Stimulated activated naive CD8-positive, alpha-beta T cell treated with anti-CD3 and anti-CD28 coated beads, Interleukin-15, amount 100 ng/mL, for 72 hours (primary cell): ENCODE measurements at regions not wholly inside any gene's neighbourhood (a gene's known extent, or its start where the extent isn't known, plus 50 kb on each side); places are given as distances from the start of the nearest gene placed in this dataset.
A peak's percentile ranks its signal among the peaks of the same experiment; 100 is the strongest.
"Not testable (repeated sequence)": the region's sequence is repeated elsewhere in the genome, so short reads cannot be mapped to it uniquely, and the experiment has no call there.

Source experiments
- ATAC-seq: fragments of 150-1000 bp; cut with Tn5 transposase; 2 replicates; pipeline ENCODE4 v1.10.0; 2021; ENCODE audit warnings: mild to moderate bottlenecking, moderate library complexity
- DNase-seq, 2 donors: peaks; one replicate each; pipeline ENCODE4 v3.0.0; 2021 to 2022
- H3K27ac Mint-ChIP-seq, 2 donors: one replicate each; pipeline ENCODE4 v1.8.0; 2022; ENCODE audit warnings: mild to moderate bottlenecking in 2 of 2, mixed read lengths in 2 of 2, moderate library complexity in 2 of 2
- H3K27me3 Mint-ChIP-seq: one replicate; pipeline ENCODE4 v1.8.0; 2022; ENCODE audit warnings: mixed read lengths
- H3K4me1 Mint-ChIP-seq: one replicate; pipeline ENCODE4 v1.8.0; 2022; ENCODE audit warnings: mild to moderate bottlenecking, mixed read lengths
- H3K4me3 Mint-ChIP-seq, 2 donors: one replicate each; pipeline ENCODE4 v1.8.0; 2022; ENCODE audit warnings: mild to moderate bottlenecking in 2 of 2, mixed read lengths in 2 of 2, moderate library complexity in 1 of 2
- H3K9me3 Mint-ChIP-seq, 2 donors: one replicate each; pipeline ENCODE4 v1.8.0; 2022; ENCODE audit warnings: mixed read lengths in 2 of 2

DNA sequence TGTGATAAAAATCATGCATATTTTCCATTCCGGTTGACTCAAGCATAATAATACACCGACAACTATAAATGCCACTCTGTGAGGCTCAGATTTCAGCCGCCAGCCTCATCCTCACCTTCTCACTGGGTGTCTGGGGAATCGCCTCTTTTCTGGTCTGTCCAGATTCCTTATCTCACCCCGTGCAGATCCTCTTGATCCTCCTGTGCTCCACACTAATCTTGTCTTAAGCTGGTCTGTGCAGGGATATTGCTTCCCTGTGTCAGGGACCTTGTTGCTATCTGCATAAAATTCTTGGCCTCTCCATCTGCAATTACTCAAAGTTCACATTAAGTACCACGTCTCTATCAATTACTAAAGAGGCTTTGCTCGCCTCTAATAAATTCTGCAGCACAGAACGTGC lies 116.6 kb upstream of the SPACA7 start:
- no peak for ATAC-seq
- DNase-seq = no peak
- Mint-ChIP-seq H3K27me3 (peaks cover 12% of the 10 kb centered on the region), H3K9me3 (peaks cover 0 to 16% of the 10 kb centered on the region in 2 donors), H3K27ac (no peak overlapping the region), H3K4me3 (no peak overlapping the region), H3K4me1 (no peaks in the 10 kb centered on the region)

DNA sequence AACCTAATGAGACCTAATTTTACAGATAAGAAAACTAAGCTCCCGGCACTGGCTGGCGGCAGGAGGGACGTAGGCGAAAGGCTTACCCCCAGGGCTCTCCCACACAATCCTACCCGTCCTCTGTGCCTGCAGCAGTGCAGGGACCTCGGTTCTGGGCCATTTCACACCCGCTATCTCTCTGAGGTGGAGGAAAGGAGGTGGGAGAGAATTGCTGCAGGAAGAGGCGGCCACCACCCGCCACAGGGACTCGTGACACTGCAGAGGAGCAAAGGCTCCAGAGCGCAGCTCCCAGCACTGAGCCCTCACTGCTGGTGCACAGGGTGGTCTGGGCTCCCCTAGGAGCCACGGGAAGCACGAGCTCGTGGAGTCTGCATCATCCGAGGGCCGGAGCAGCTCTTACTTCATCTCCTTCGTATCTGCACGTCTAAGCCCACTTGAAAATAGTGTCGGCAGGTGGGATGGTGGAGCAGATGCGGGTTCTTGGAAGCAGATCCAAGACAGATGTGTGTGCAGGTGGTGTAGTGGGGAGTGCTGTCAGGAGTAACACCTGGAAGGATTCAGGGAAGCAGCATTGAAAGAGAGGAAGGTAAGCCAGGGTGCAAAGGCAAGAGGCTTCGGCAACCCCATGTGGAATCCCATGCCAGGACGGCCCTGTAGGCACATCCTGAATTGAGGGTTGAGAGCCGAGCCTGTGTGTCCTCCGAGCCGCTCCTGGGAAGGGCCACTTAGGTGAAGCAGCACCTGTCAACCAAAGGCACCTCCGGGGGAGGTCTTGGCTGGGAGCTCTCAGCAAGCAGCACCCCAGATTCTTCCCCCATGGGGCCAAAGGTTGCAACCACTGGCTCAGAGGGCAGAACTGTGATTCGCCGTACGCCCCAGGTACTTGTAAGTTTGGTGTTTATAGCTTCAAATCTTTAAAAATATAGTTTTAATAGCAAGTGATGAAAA lies 115.8 kb upstream of the SPACA7 start:
- ATAC-seq (no peak), DNase-seq (no peak)
- Mint-ChIP-seq H3K4me3 (no peak overlapping the region), H3K9me3 (peaks cover 0 to 8% of the 10 kb centered on the region in 2 donors), H3K4me1 (no peaks in the 10 kb centered on the region), H3K27ac (no peak overlapping the region), H3K27me3 (peaks cover 5% of the 10 kb centered on the region)

- Mint-ChIP-seq H3K4me3 (no peak overlapping the region), H3K27ac (no peak overlapping the region), H3K9me3 (peaks cover 0 to 5% of the 10 kb centered on the region in 2 donors), H3K27me3 (peaks cover 16% of the 10 kb centered on the region), H3K4me1 (no peaks in the 10 kb centered on the region)
- no peak for ATAC-seq
- DNase-seq = no peak
Observed at GRCh38 chr13:112261924-112262323, 114.2 kb upstream of the SPACA7 start.

DNA sequence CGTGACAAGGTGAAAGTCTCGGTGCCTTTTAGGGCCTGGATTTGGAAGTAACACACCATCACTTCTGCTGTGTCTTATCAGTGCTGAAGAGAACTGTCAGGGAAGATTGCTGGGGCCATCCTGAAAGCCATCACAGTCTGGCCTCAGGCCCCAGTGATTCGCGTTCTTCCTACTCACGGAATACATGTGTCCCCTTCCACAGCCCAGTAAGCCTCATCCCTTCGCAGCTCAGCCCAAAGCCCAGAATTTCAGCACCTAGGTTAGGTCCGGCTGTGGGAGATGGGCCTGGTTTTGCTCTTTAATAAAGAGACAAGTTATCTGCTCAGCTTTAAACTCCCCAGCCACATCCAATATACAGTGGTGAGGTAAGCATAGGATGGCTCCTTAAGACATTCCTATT lies 113.0 kb upstream of the SPACA7 start:
- DNase-seq (no peak), ATAC-seq (no peak)
- H3K27me3 Mint-ChIP-seq = peaks cover 16% of the 10 kb centered on the region
- H3K9me3 Mint-ChIP-seq = peaks cover 0 to 5% of the 10 kb centered on the region in 2 donors
- H3K4me1 Mint-ChIP-seq = no peaks in the 10 kb centered on the region
- H3K27ac Mint-ChIP-seq = no peak overlapping the region
- no peak overlapping the region for H3K4me3 Mint-ChIP-seq

GRCh38 chr13:112267660-112268059 lies 108.5 kb upstream of the SPACA7 start:
- no peak overlapping the region for H3K27ac Mint-ChIP-seq
- H3K4me3 Mint-ChIP-seq = no peak overlapping the region
- peaks cover 27% of the 10 kb centered on the region for H3K27me3 Mint-ChIP-seq
- no peaks in the 10 kb centered on the region for H3K9me3 Mint-ChIP-seq
- H3K4me1 Mint-ChIP-seq = no peaks in the 10 kb centered on the region
- ATAC-seq (no peak), DNase-seq (no peak)

GRCh38 chr13:112270951-112271350 lies 105.2 kb upstream of the SPACA7 start:
- DNase-seq = no peak
- no peak overlapping the region for H3K27ac Mint-ChIP-seq

DNA sequence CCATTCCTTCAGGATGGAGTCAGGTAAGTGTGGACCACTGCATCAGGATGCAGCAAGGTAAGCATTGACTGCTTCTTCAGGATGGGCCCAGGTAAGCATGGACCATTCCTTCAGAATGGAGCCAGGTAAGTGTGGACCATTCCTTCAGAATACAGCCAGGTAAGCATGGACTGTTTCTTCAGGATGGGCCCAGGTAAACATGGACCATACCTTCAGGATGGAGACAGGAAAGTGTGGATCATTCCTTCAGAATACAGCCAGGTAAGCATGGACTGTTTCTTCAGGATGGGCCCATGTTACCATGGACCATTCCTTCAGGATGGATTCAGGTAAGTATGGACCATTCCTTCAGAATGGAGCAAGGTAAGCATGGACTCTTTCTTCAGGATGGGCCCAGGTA lies 89.4 kb upstream of the SPACA7 start:
- not testable (repeated sequence) for H3K9me3 Mint-ChIP-seq, H3K27me3 Mint-ChIP-seq, H3K4me3 Mint-ChIP-seq, H3K4me1 Mint-ChIP-seq, DNase-seq, ATAC-seq, H3K27ac Mint-ChIP-seq

More at GRCh38 chr13:112270951-112271350, 105.2 kb upstream of the SPACA7 start:
- no peak overlapping the region for H3K4me3 Mint-ChIP-seq
- no peak for ATAC-seq
- H3K4me1 Mint-ChIP-seq = no peaks in the 10 kb centered on the region
- peaks cover 25% of the 10 kb centered on the region for H3K27me3 Mint-ChIP-seq
- H3K9me3 Mint-ChIP-seq = no peaks in the 10 kb centered on the region

GRCh38 chr13:112320303-112320702 lies 55.9 kb upstream of the SPACA7 start:
- DNase-seq (no peak), ATAC-seq (no peak)
- Mint-ChIP-seq H3K27me3 (peaks cover 13% of the 10 kb centered on the region), H3K9me3 (no peaks in the 10 kb centered on the region), H3K4me1 (no peaks in the 10 kb centered on the region), H3K4me3 (no peak overlapping the region), H3K27ac (no peak overlapping the region)

DNA sequence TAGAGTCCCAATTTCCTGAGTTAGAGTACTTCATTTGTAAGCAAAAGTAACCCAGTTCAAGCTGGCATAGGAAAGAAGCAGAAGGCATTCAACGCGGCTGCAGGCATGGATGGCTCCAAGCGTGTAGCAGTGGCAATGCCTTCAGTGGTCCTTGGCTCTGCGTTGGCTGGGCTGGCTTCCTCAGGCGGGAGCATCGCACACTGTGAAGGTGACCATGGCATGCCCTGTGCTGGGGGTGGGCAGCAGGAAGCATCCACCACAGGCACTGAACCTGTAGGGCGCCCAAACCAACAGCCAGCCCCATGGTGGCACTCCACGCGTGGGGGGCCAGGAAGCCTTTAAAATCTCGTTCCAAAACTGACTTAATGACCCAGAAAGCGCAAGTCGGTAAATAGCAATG lies 53.6 kb upstream of the SPACA7 start:
- Mint-ChIP-seq H3K4me3 (no peak overlapping the region), H3K9me3 (no peaks in the 10 kb centered on the region), H3K27ac (no peak overlapping the region), H3K4me1 (no peaks in the 10 kb centered on the region), H3K27me3 (peaks cover 29% of the 10 kb centered on the region)
- DNase-seq (no peak), ATAC-seq (no peak)

DNA sequence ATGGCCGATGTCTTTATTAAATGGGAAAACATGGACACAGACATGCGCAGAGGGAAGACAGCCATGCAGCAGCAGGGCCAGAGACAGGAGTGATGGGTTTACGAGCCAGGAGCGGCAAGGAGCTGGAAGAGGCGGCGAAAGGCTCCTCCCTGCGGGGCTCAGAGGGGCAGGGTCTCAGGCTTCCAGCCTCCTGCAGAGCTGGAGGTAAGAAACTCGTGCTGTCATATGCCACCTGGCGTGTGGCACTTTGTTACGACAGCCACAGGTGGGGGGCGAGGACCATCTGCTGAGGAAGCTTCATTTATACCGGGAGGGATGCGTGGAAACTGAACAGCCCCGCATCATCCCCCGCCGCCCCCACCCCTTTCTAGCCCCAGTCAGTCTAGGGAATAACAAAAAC lies 52.0 kb upstream of the SPACA7 start:
- ATAC-seq (no peak), DNase-seq (no peak)
- Mint-ChIP-seq H3K4me3 (no peak overlapping the region), H3K27ac (no peak overlapping the region), H3K9me3 (no peaks in the 10 kb centered on the region), H3K27me3 (peaks cover 44% of the 10 kb centered on the region), H3K4me1 (no peaks in the 10 kb centered on the region)

- no peaks in the 10 kb centered on the region for H3K9me3 Mint-ChIP-seq
- no peak overlapping the region for H3K4me3 Mint-ChIP-seq
- ATAC-seq (no peak), DNase-seq (no peak)
- H3K27ac Mint-ChIP-seq = no peak overlapping the region
- peaks cover 56% of the 10 kb centered on the region for H3K27me3 Mint-ChIP-seq
- H3K4me1 Mint-ChIP-seq = no peaks in the 10 kb centered on the region
Observed at GRCh38 chr13:112325142-112325808, 50.9 kb upstream of the SPACA7 start.

- ATAC-seq = no peak
- no peaks in the 10 kb centered on the region for H3K9me3 Mint-ChIP-seq
- H3K27ac Mint-ChIP-seq = peak overlapping the region in 1 of 2 donors; percentile 82
- no peaks in the 10 kb centered on the region for H3K4me1 Mint-ChIP-seq
- H3K4me3 Mint-ChIP-seq = no peak overlapping the region
- DNase-seq = no peak
- peaks cover 64% of the 10 kb centered on the region for H3K27me3 Mint-ChIP-seq
Observed at GRCh38 chr13:112325920-112326645, 50.1 kb upstream of the SPACA7 start.
